HG02759 (cell line): ENCODE measurements at regions not wholly inside any gene's neighbourhood (a gene's known extent, or its start where the extent isn't known, plus 50 kb on each side); places are given as distances from the start of the nearest gene placed in this dataset.
A peak's percentile ranks its signal among the peaks of the same experiment; 100 is the strongest.

Source experiments
- ATAC-seq: cut with Tn5 transposase; IDR thresholded peaks from one replicate; pipeline ENCODE4 v1.9.1; 2021; ENCODE audit warnings: mild to moderate bottlenecking, moderate library complexity; ENCODE audit not compliant: unreplicated experiment

GRCh38 chr10:3876350-3876962 is 91.4 kb upstream of the KLF6 start:
- no peak for ATAC-seq

- ATAC-seq = no peak
Observed at GRCh38 chr10:3875842-3876235, 90.8 kb upstream of the KLF6 start.

- ATAC-seq = peak; percentile 75
Observed at GRCh38 chr10:3874990-3875841, 90.2 kb upstream of the KLF6 start.

- ATAC-seq = peak; percentile 2
Observed at GRCh38 chr10:3874610-3874989, 89.6 kb upstream of the KLF6 start.

- ATAC-seq = peak; percentile 49
Observed at GRCh38 chr10:3873728-3874461, 88.9 kb upstream of the KLF6 start.

GRCh38 chr10:3872712-3873329 is 87.8 kb upstream of the KLF6 start:
- no peak for ATAC-seq

GRCh38 chr10:3871424-3871996 is 86.5 kb upstream of the KLF6 start:
- no peak for ATAC-seq

GRCh38 chr10:3869036-3869435 is 84.0 kb upstream of the KLF6 start:
- peak; percentile 43 for ATAC-seq

- ATAC-seq = peak; percentile 66
Observed at GRCh38 chr10:3868271-3868664, 83.3 kb upstream of the KLF6 start.

- no peak for ATAC-seq
Observed at GRCh38 chr10:3867454-3868270, 82.7 kb upstream of the KLF6 start.

GRCh38 chr10:3866332-3866731 is 81.3 kb upstream of the KLF6 start:
- peak; percentile 18 for ATAC-seq

- no peak for ATAC-seq
Observed at GRCh38 chr10:3865565-3865964, 80.6 kb upstream of the KLF6 start.

GRCh38 chr10:3861795-3862194 is 76.8 kb upstream of the KLF6 start:
- no peak for ATAC-seq

- no peak for ATAC-seq
Observed at GRCh38 chr10:3858051-3858845, 73.2 kb upstream of the KLF6 start.

- ATAC-seq = no peak
Observed at GRCh38 chr10:3857318-3857717, 72.3 kb upstream of the KLF6 start.

- ATAC-seq = no peak
Observed at GRCh38 chr10:3856593-3856992, 71.6 kb upstream of the KLF6 start.

GRCh38 chr10:3853547-3854303 is 68.7 kb upstream of the KLF6 start:
- no peak for ATAC-seq

- ATAC-seq = no peak
Observed at GRCh38 chr10:3853016-3853415, 68.0 kb upstream of the KLF6 start.
